ENCODE measurements at regions not wholly inside any gene's neighbourhood (a gene's known extent, or its start where the extent isn't known, plus 50 kb on each side); places are given as distances from the start of the nearest gene placed in this dataset.

DNA sequence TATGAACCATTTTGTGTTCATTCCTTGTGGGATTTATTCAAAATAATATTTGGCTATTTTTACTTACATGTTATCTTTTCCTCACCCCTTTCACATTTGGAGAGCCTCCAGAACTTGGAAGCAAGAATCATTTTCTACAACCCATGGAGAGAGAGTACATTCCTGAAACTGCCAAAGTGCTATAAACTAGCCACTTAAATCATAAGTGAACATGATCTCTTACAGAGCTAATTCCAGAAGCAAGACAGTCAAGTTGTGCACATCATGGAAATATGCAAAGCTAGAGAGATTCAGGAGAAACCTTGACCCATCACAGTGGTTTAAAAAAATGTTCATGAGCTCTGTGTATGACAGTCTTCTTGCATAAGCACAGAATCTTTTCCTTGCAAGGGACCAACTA lies 883.6 kb upstream of the C9orf72 start:
- TF ChIP-seq HDAC2 (IDR thresholded peaks at IDR 0.05): no peak
- TF ChIP-seq MTA3 (IDR thresholded peaks at IDR 0.05; ENCODE audit: borderline replicate concordance, low read length): no peak
- no peak for TF ChIP-seq ZNF384 (IDR thresholded peaks at IDR 0.05; ENCODE audit: borderline replicate concordance, low read depth, low read length)
- TF ChIP-seq, protein P1, sequence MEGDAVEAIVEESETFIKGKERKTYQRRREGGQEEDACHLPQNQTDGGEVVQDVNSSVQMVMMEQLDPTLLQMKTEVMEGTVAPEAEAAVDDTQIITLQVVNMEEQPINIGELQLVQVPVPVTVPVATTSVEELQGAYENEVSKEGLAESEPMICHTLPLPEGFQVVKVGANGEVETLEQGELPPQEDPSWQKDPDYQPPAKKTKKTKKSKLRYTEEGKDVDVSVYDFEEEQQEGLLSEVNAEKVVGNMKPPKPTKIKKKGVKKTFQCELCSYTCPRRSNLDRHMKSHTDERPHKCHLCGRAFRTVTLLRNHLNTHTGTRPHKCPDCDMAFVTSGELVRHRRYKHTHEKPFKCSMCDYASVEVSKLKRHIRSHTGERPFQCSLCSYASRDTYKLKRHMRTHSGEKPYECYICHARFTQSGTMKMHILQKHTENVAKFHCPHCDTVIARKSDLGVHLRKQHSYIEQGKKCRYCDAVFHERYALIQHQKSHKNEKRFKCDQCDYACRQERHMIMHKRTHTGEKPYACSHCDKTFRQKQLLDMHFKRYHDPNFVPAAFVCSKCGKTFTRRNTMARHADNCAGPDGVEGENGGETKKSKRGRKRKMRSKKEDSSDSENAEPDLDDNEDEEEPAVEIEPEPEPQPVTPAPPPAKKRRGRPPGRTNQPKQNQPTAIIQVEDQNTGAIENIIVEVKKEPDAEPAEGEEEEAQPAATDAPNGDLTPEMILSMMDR (IDR thresholded peaks at IDR 0.05 in 2 of 3, conservative IDR thresholded peaks at IDR 0.05 in 1 of 3; ENCODE audit: control insufficient read depth in 2 of 3, extremely low read depth in 1 of 3, insufficient read depth in 1 of 3, low read depth in 3 of 3, low read length in 3 of 3): no peak
- TF ChIP-seq SP1 (IDR thresholded peaks at IDR 0.05; ENCODE audit: low read depth, low read length): no peak
- TF ChIP-seq MXI1 (IDR thresholded peaks at IDR 0.05; ENCODE audit: low read depth, low read length): no peak
- no peak for TF ChIP-seq SRF (IDR thresholded peaks at IDR 0.05; ENCODE audit: low read depth in 2 of 2, low read length in 2 of 2)
- no peak for TF ChIP-seq POLR2A (IDR thresholded peaks at IDR 0.05; ENCODE audit: low read depth, low read length)
